Ovary (tissue), 3 donors: ENCODE measurements at regions not wholly inside any gene's neighbourhood (a gene's known extent, or its start where the extent isn't known, plus 50 kb on each side); places are given as distances from the start of the nearest gene placed in this dataset.

ENCODE experiments used
- CTCF ChIP-seq, 3 donors: fragments of 450-650 bp in 2 of 3; fragments of 200-600 bp in 1 of 3; IDR thresholded peaks; one replicate each; pipeline versions ENCODE4 v1.5.1 to v1.8.0; 2016 to 2022; ENCODE audit warnings: antibody characterized with exemption in 3 of 3, mild to moderate bottlenecking in 1 of 3
- POLR2A ChIP-seq: fragments of 450-650 bp; IDR thresholded peaks from one replicate; pipeline ENCODE4 v1.6.1; 2017; ENCODE audit warnings: antibody characterized with exemption, mild to moderate bottlenecking, moderate library complexity
- donor health status: DM: no; HTN: no; CAD: no.

- TF ChIP-seq CTCF (IDR thresholded peaks at IDR 0.05) (no peak), POLR2A (no peak)
These were observed 1526.1 kb downstream of the STIM2 start for GRCh38 chr4:28386776-28387175.
